ENCODE measurements at regions not wholly inside any gene's neighbourhood (a gene's known extent, or its start where the extent isn't known, plus 50 kb on each side); places are given as distances from the start of the nearest gene placed in this dataset.
"Not testable (repeated sequence)": the region's sequence is repeated elsewhere in the genome, so short reads cannot be mapped to it uniquely, and the experiment has no call there.

- H3K27ac ChIP-seq, result no peak overlapping the region
- TF ChIP-seq CTCF (conservative IDR thresholded peaks at IDR 0.05), result no peak
Measured at GRCh38 chr6:160881148-160881808, 110.3 kb upstream of the MAP3K4 start.

- no peak for TF ChIP-seq CTCF (conservative IDR thresholded peaks at IDR 0.05)
Measured at GRCh38 chr6:160882006-160882405, 109.6 kb upstream of the MAP3K4 start.

GRCh38 chr6:160882791-160883279 lies 108.7 kb upstream of the MAP3K4 start:
- TF ChIP-seq CTCF (conservative IDR thresholded peaks at IDR 0.05), result no peak
- H3K27ac ChIP-seq, result no peak overlapping the region

More at GRCh38 chr6:160882006-160882405, 109.6 kb upstream of the MAP3K4 start:
- no peak overlapping the region for H3K27ac ChIP-seq

GRCh38 chr6:160883560-160883959 lies 108.0 kb upstream of the MAP3K4 start:
- H3K27ac ChIP-seq, result no peak overlapping the region
- no peak for TF ChIP-seq CTCF (conservative IDR thresholded peaks at IDR 0.05)

- TF ChIP-seq CTCF (conservative IDR thresholded peaks at IDR 0.05), result no peak
- no peak overlapping the region for H3K27ac ChIP-seq
Measured at GRCh38 chr6:160883999-160884398, 107.6 kb upstream of the MAP3K4 start.

GRCh38 chr6:160889148-160889547 lies 102.4 kb upstream of the MAP3K4 start:
- H3K27ac ChIP-seq, result not testable (repeated sequence)

- no peak overlapping the region for H3K27ac ChIP-seq
- TF ChIP-seq CTCF (conservative IDR thresholded peaks at IDR 0.05), result no peak
Measured at GRCh38 chr6:160891690-160892089, 99.9 kb upstream of the MAP3K4 start.

- H3K27ac ChIP-seq, result no peak overlapping the region
- TF ChIP-seq CTCF (conservative IDR thresholded peaks at IDR 0.05), result no peak
Measured at GRCh38 chr6:160895562-160895961, 96.0 kb upstream of the MAP3K4 start.
